Keratinocyte (primary cell): ENCODE measurements at regions not wholly inside any gene's neighbourhood (a gene's known extent, or its start where the extent isn't known, plus 50 kb on each side); places are given as distances from the start of the nearest gene placed in this dataset.

ENCODE experiments used
- DNase-seq: peaks from one replicate; pipeline ENCODE4 v3.0.0-alpha.2; 2011; ENCODE audit warnings: low read depth, missing footprints, low spot score
- FAIRE-seq: peaks from 2 replicates; lab custom pipeline; 2011; peaks lifted over from hg19 to GRCh38; lab: Jason Lieb, UNC
- H2AFZ ChIP-seq: 2 replicates; pipeline ENCODE4 v1.6.0; 2012; ENCODE audit warnings: low read length, control low read depth, inconsistent platforms; ENCODE audit not compliant: control insufficient read depth
- H3K27ac ChIP-seq: 2 replicates; pipeline ENCODE4 v1.5.1; 2011; ENCODE audit warnings: low read length; ENCODE audit not compliant: control insufficient read depth, insufficient read depth
- H3K27me3 ChIP-seq: 3 replicates; pipeline ENCODE4 v1.6.0; 2011; ENCODE audit warnings: low read length; ENCODE audit not compliant: control insufficient read depth, insufficient read depth; ENCODE audit errors: extremely low read depth
- H3K36me3 ChIP-seq, 2 experiments: 2 replicates in 1 of 2; 3 replicates in 1 of 2; pipeline ENCODE4 v1.5.1; 2011; ENCODE audit warnings: low read length in 2 of 2, mild to moderate bottlenecking in 1 of 2; ENCODE audit not compliant: control insufficient read depth in 2 of 2, insufficient read depth in 2 of 2; ENCODE audit errors: extremely low read depth in 1 of 2
- H3K4me1 ChIP-seq: 3 replicates; pipeline ENCODE4 v1.5.1; 2011; ENCODE audit warnings: low read length; ENCODE audit not compliant: control insufficient read depth, insufficient read depth; ENCODE audit errors: extremely low read depth
- H3K4me2 ChIP-seq: 3 replicates; pipeline ENCODE4 v1.6.0; 2011; ENCODE audit warnings: low read depth, low read length; ENCODE audit not compliant: control insufficient read depth, insufficient read depth; ENCODE audit errors: extremely low read depth
- H3K4me3 ChIP-seq, 3 experiments: fragments of 200-600 bp in 1 of 3; sonication (generic) in 1 of 3; 2 replicates in 2 of 3; 3 replicates in 1 of 3; pipeline ENCODE4 v1.5.1; 2011 to 2016; ENCODE audit warnings: low read length in 3 of 3, mild to moderate bottlenecking in 3 of 3, control low read depth in 2 of 3, inconsistent platforms in 1 of 3, low read depth in 1 of 3, mixed read lengths in 1 of 3, mixed run types in 1 of 3, moderate library complexity in 1 of 3; ENCODE audit not compliant: control insufficient read depth in 2 of 3, insufficient read depth in 2 of 3; ENCODE audit errors: extremely low read depth in 1 of 3
- H3K79me2 ChIP-seq: 2 replicates; pipeline ENCODE4 v1.6.0; 2012; ENCODE audit warnings: low read length; ENCODE audit not compliant: control insufficient read depth, insufficient read depth
- H3K9ac ChIP-seq: 3 replicates; pipeline ENCODE4 v1.6.0; 2011; ENCODE audit warnings: low read length; ENCODE audit not compliant: control insufficient read depth, insufficient read depth; ENCODE audit errors: extremely low read depth
- H3K9me1 ChIP-seq: 3 replicates; pipeline ENCODE4 v1.6.0; 2011; ENCODE audit warnings: low read length; ENCODE audit not compliant: control insufficient read depth, insufficient read depth; ENCODE audit errors: extremely low read depth
- H3K9me3 ChIP-seq: 2 replicates; pipeline ENCODE4 v1.5.1; 2012; ENCODE audit warnings: low read depth, low read length; ENCODE audit not compliant: control insufficient read depth
- H4K20me1 ChIP-seq: 3 replicates; pipeline ENCODE4 v1.6.0; 2011; ENCODE audit warnings: low read length; ENCODE audit not compliant: control insufficient read depth, insufficient read depth; ENCODE audit errors: extremely low read depth
- EZH2 ChIP-seq: IDR thresholded peaks from one replicate; pipeline ENCODE4 v1.6.1; 2012; ENCODE audit warnings: inconsistent platforms, mild to moderate bottlenecking, low read length, moderate library complexity
- dilution Hi-C: fragments of 300-500 bp; cut with MboI; formaldehyde crosslinking; loops from one replicate; pipeline ENCODE4 v1.7.0; 2020; ENCODE audit warnings: low sequenced_read_pairs; ENCODE audit not compliant: extremely low pct_ligation_motif_present
- TF ChIP-seq, protein P1 (sequence below), 3 experiments: IDR thresholded peaks in 1 of 3; conservative IDR thresholded peaks in 1 of 3; optimal IDR thresholded peaks in 1 of 3; 2 replicates in 2 of 3; 3 replicates in 1 of 3; pipeline versions ENCODE3 to v1.5.1; 2011; ENCODE audit warnings: low read length in 3 of 3, mild to moderate bottlenecking in 3 of 3, moderate library complexity in 2 of 3, control low read depth in 1 of 3, inconsistent platforms in 1 of 3; ENCODE audit not compliant: insufficient read depth in 2 of 3; ENCODE audit errors: extremely low read depth in 1 of 3

DNA sequence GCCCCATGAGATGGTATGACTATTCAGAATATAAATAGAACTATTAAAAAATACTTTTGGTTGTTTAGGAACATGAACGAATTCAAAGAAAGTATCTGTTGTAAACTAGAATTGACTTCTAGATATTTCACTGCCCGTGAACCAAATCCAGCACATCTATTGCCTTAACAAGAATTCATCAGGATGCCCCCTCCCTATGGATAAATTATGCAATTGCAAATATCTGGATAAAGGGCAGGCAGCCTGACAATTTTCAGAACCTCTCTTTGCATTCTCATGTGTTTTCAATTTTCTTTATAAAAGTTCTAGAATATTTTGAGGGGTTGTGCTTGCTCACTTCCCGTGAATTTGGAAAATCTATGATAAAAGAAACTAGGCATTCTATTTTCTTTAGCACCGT lies 822.1 kb upstream of the SORCS1 start:
- no peak overlapping the region for H3K27ac ChIP-seq
- H3K9ac ChIP-seq = no peak overlapping the region
- no peaks in the 10 kb centered on the region for H4K20me1 ChIP-seq
- H3K36me3 ChIP-seq = no peaks in the 10 kb centered on the region
- H2AFZ ChIP-seq = no peak overlapping the region
- dilution Hi-C loops = no loop called here
- no peak overlapping the region for H3K4me3 ChIP-seq
- no peaks in the 10 kb centered on the region for H3K27me3 ChIP-seq
- no peak for DNase-seq
- TF ChIP-seq, protein P1, sequence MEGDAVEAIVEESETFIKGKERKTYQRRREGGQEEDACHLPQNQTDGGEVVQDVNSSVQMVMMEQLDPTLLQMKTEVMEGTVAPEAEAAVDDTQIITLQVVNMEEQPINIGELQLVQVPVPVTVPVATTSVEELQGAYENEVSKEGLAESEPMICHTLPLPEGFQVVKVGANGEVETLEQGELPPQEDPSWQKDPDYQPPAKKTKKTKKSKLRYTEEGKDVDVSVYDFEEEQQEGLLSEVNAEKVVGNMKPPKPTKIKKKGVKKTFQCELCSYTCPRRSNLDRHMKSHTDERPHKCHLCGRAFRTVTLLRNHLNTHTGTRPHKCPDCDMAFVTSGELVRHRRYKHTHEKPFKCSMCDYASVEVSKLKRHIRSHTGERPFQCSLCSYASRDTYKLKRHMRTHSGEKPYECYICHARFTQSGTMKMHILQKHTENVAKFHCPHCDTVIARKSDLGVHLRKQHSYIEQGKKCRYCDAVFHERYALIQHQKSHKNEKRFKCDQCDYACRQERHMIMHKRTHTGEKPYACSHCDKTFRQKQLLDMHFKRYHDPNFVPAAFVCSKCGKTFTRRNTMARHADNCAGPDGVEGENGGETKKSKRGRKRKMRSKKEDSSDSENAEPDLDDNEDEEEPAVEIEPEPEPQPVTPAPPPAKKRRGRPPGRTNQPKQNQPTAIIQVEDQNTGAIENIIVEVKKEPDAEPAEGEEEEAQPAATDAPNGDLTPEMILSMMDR (optimal IDR thresholded peaks at IDR 0.05 in 1 of 3, IDR thresholded peaks at IDR 0.05 in 1 of 3, conservative IDR thresholded peaks at IDR 0.05 in 1 of 3; ENCODE audit: extremely low read depth in 1 of 3, insufficient read depth in 2 of 3, low read length in 3 of 3) = no peak
- no peak for TF ChIP-seq EZH2
- no peak overlapping the region for H3K4me2 ChIP-seq
- H3K4me1 ChIP-seq = no peaks in the 10 kb centered on the region
- no peaks in the 10 kb centered on the region for H3K9me3 ChIP-seq
- H3K79me2 ChIP-seq = no peaks in the 10 kb centered on the region
- H3K9me1 ChIP-seq = no peaks in the 10 kb centered on the region
- no peak for FAIRE-seq

DNA sequence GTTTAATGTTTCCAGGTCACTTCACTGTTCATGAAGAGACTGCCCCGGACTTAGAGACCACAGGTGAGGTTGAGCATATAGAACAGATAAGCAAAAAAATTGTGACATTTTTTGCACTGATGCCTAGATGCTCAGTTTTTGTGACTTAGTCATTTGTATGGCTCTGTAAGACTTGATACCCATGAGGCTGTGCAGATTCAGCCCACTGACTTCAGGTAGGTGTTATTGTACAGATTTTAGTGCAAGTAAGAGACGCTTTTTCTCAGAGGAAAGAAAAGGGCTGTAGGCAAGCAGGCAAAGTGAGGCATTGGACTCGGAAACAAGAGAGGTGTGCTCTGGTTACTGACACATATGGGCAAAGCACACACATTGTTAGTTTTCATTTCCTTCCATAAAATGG lies 820.1 kb upstream of the SORCS1 start:
- no peak overlapping the region for H2AFZ ChIP-seq
- no peak overlapping the region for H3K4me2 ChIP-seq
- TF ChIP-seq, protein P1 (optimal IDR thresholded peaks at IDR 0.05 in 1 of 3, IDR thresholded peaks at IDR 0.05 in 1 of 3, conservative IDR thresholded peaks at IDR 0.05 in 1 of 3; ENCODE audit: extremely low read depth in 1 of 3, insufficient read depth in 2 of 3, low read length in 3 of 3) = no peak
- TF ChIP-seq EZH2 = no peak
- no peak for FAIRE-seq
- H3K27ac ChIP-seq = no peak overlapping the region
- dilution Hi-C loops = no loop called here
- H3K79me2 ChIP-seq = no peaks in the 10 kb centered on the region
- H3K4me3 ChIP-seq = no peak overlapping the region
- no peaks in the 10 kb centered on the region for H3K27me3 ChIP-seq
- H3K9me1 ChIP-seq = no peaks in the 10 kb centered on the region
- no peaks in the 10 kb centered on the region for H3K36me3 ChIP-seq
- H3K9me3 ChIP-seq = no peaks in the 10 kb centered on the region
- no peak for DNase-seq
- no peaks in the 10 kb centered on the region for H4K20me1 ChIP-seq
- H3K9ac ChIP-seq = no peak overlapping the region
- H3K4me1 ChIP-seq = no peaks in the 10 kb centered on the region
